ENCODE measurements at regions not wholly inside any gene's neighbourhood (a gene's known extent, or its start where the extent isn't known, plus 50 kb on each side); places are given as distances from the start of the nearest gene placed in this dataset.

DNA sequence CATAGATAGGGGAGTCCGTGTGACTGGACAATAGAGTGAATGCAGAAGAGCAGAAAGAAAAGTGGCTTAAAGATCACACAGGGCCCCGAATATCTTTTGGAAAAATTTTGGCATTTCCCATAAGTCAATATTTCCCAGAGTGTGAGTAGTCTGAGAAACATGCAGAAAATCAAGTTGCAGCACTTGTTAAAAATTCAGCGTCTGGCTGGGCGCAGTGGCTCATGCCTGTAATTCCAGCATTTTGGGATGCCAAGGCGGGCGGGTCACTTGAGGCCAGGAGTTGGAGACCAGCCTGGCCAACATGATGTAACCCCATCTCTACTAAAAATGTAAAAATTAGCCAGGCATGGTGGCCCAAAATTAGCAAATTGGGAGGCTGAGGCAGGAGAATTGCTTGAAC lies 227.0 kb downstream of the DRD1 start:
- DNase-seq (ENCODE audit: low read depth): no peak
- no peak overlapping the region for H3K4me3 ChIP-seq (ENCODE audit: low read depth, low read length)
- TF ChIP-seq, protein P1, sequence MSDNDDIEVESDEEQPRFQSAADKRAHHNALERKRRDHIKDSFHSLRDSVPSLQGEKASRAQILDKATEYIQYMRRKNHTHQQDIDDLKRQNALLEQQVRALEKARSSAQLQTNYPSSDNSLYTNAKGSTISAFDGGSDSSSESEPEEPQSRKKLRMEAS (IDR thresholded peaks at IDR 0.05; ENCODE audit: low read depth, low read length): no peak
- TF ChIP-seq MYC (IDR thresholded peaks at IDR 0.05; ENCODE audit: low read depth, low read length) (no peak), POLR2A (IDR thresholded peaks at IDR 0.05; ENCODE audit: extremely low read depth, insufficient read length) (no peak)
- TF ChIP-seq, protein P2, sequence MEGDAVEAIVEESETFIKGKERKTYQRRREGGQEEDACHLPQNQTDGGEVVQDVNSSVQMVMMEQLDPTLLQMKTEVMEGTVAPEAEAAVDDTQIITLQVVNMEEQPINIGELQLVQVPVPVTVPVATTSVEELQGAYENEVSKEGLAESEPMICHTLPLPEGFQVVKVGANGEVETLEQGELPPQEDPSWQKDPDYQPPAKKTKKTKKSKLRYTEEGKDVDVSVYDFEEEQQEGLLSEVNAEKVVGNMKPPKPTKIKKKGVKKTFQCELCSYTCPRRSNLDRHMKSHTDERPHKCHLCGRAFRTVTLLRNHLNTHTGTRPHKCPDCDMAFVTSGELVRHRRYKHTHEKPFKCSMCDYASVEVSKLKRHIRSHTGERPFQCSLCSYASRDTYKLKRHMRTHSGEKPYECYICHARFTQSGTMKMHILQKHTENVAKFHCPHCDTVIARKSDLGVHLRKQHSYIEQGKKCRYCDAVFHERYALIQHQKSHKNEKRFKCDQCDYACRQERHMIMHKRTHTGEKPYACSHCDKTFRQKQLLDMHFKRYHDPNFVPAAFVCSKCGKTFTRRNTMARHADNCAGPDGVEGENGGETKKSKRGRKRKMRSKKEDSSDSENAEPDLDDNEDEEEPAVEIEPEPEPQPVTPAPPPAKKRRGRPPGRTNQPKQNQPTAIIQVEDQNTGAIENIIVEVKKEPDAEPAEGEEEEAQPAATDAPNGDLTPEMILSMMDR (IDR thresholded peaks at IDR 0.05; ENCODE audit: low read depth, low read length): no peak

DNA sequence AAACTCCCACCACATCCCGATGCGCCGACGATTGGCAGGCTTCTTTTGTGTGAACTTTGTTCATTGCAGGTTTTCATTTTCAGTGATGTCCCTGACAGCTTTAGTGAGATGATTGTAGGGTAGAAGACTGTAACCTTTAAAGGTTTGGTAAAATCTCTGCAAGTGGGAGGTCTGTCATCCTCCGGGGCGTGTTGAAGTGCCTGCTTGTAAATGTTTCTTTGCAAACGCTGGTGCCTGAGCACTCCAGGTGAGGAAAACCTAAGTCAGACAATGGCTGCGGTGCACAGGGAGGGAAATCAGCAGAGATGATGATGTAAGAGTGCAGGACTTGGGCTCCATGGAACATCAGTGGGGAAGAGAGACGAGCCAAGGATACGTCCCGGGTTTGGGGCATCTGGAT lies 228.1 kb downstream of the DRD1 start:
- no peak for DNase-seq (ENCODE audit: low read depth)
- TF ChIP-seq, protein P2 (IDR thresholded peaks at IDR 0.05; ENCODE audit: low read depth, low read length): no peak
- TF ChIP-seq MYC (IDR thresholded peaks at IDR 0.05; ENCODE audit: low read depth, low read length): no peak
- TF ChIP-seq POLR2A (IDR thresholded peaks at IDR 0.05; ENCODE audit: extremely low read depth, insufficient read length): no peak
- TF ChIP-seq, protein P1 (IDR thresholded peaks at IDR 0.05; ENCODE audit: low read depth, low read length): no peak
- no peak overlapping the region for H3K4me3 ChIP-seq (ENCODE audit: low read depth, low read length)

DNA sequence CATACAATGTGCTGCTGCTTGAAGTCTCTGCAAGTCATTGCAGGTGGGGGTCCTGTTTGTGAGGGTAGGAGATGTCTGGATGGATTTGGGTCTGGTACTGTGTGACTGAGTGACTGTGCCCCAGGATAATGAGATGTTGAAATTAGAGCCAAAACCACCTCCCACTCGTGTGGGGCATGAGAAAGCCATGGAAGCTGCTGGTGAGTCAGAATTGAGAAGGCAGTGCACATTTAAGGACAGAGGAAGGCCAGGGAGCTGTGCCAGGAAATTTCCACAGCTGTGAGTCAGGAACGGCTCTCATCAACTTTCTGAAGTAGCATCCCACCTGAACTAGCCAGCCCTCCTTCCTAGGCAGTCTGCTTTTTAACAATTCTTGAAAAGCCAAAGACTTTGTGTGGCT lies 229.8 kb downstream of the DRD1 start:
- H3K4me3 ChIP-seq (ENCODE audit: low read depth, low read length): no peak overlapping the region
- no peak for DNase-seq (ENCODE audit: low read depth)
- TF ChIP-seq, protein P1 (IDR thresholded peaks at IDR 0.05; ENCODE audit: low read depth, low read length): no peak
- TF ChIP-seq, protein P2 (IDR thresholded peaks at IDR 0.05; ENCODE audit: low read depth, low read length): no peak
- no peak for TF ChIP-seq MYC (IDR thresholded peaks at IDR 0.05; ENCODE audit: low read depth, low read length)
- no peak for TF ChIP-seq POLR2A (IDR thresholded peaks at IDR 0.05; ENCODE audit: extremely low read depth, insufficient read length)

DNA sequence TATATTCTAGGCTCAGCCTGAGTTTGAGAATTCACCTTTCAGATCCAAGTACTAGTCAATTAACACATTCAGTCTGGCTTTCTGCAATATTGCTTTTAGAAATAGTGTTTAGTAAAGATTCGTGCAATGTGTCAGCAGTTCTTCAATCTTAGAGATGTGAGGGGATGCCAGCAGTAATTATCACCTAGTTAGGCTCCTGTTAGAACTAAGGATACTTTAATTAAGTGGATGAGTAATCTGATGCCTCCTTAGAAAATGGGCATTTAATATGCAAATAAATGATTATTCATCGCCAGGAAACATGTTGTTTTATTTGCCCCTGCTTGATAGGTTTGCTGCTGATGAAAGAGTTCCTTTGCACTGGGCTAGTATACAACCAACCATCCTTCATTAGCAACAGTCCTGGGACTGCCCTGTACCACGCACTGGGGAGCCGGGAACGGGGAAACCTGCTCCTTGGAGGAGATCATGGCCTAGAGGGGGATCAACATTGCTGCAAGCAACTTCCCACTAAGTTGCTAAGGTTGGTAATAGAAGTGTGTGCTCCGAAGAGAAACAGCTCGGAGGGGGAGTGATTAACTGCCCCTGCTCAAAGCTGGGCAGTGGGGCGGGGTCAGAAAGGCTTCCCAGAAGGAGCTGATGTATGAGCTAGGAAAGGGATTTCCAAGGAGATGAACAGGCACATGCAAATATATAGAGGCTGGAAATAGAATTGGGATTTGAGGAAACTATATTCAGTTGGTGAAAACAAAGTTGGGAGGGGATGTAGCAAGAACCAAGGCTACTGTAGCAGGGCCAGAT lies 231.8 kb downstream of the DRD1 start:
- no peak for DNase-seq (ENCODE audit: low read depth)

DNA sequence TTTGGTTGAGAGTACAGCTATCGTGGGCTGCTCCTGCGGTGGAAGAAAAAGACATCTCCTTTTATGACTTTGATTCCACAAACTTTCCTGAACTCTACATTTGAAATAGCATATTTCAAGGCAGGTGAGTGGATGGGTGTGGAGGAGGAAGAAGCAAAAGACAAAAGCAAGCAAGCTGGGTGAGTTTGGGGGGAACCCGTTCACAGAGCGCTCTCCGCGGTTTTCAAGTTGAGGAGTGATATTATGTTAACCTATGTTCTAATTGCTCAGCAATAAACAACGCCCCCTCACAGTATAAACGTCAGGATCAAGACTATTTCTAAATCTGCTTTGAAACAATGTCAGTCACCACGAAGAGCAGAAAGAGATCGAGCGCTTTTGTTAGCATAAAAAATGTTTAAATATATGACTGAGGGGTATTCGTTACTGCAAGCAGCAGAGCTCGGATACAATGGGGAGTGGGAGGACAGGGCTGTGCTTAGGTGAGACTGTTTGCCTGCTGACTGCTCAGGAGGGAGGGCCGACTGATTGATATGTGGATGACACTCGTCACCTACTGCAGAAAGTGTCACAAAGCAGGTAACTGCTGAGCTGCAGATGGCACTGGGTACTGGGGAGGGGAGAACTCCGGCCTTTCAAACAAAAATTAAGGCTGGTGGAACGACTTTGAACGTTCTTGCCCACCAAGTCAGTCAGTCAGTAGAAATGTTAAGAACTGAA lies 236.5 kb downstream of the DRD1 start:
- DNase-seq (ENCODE audit: low read depth): no peak
- no peak for TF ChIP-seq MYC (IDR thresholded peaks at IDR 0.05; ENCODE audit: low read depth, low read length)
- TF ChIP-seq, protein P2 (IDR thresholded peaks at IDR 0.05; ENCODE audit: low read depth, low read length): no peak
- TF ChIP-seq POLR2A (IDR thresholded peaks at IDR 0.05; ENCODE audit: extremely low read depth, insufficient read length): no peak
- TF ChIP-seq, protein P1 (IDR thresholded peaks at IDR 0.05; ENCODE audit: low read depth, low read length): no peak
- H3K4me3 ChIP-seq (ENCODE audit: low read depth, low read length): no peak overlapping the region

More for the DNA sequence above, 231.8 kb downstream of the DRD1 start:
- TF ChIP-seq, protein P1 (IDR thresholded peaks at IDR 0.05; ENCODE audit: low read depth, low read length): no peak
- TF ChIP-seq, protein P2 (IDR thresholded peaks at IDR 0.05; ENCODE audit: low read depth, low read length): no peak
- no peak for TF ChIP-seq POLR2A (IDR thresholded peaks at IDR 0.05; ENCODE audit: extremely low read depth, insufficient read length)
- TF ChIP-seq MYC (IDR thresholded peaks at IDR 0.05; ENCODE audit: low read depth, low read length): no peak
- H3K4me3 ChIP-seq (ENCODE audit: low read depth, low read length): no peak overlapping the region

Measured in NB4 (cell line).